Vagina (tissue), 2 donors: ENCODE measurements at regions not wholly inside any gene's neighbourhood (a gene's known extent, or its start where the extent isn't known, plus 50 kb on each side); places are given as distances from the start of the nearest gene placed in this dataset.
"Not testable (repeated sequence)": the region's sequence is repeated elsewhere in the genome, so short reads cannot be mapped to it uniquely, and the experiment has no call there.

Experiments used
- DNase-seq, 2 donors: peaks; one replicate each; pipeline ENCODE4 v3.0.0-alpha.2; 2017; ENCODE audit errors: extremely low spot score in 2 of 2
- H3K27ac ChIP-seq: fragments of 200-600 bp; sonication (generic); one replicate; pipeline ENCODE4 v1.5.1; 2019
- H3K27me3 ChIP-seq: fragments of 200-600 bp; sonication (generic); one replicate; pipeline ENCODE4 v1.5.1; 2019
- H3K36me3 ChIP-seq, 2 donors: fragments of 200-600 bp; sonication (generic); one replicate each; pipeline ENCODE4 v1.5.1; 2017 to 2019
- H3K4me1 ChIP-seq: fragments of 200-600 bp; sonication (generic); one replicate; pipeline ENCODE4 v1.5.1; 2019
- H3K4me3 ChIP-seq, 2 donors: fragments of 200-600 bp; sonication (generic); 1 replicate in 1 of 2; 2 replicates in 1 of 2; pipeline ENCODE4 v1.5.1; 2016 to 2019
- H3K9me3 ChIP-seq: fragments of 200-600 bp; sonication (generic); one replicate; pipeline ENCODE4 v1.5.1; 2019
- CTCF ChIP-seq, 3 experiments: fragments of 450-650 bp in 2 of 3; fragments of 200-600 bp in 1 of 3; sonication (generic) in 1 of 3; IDR thresholded peaks; one replicate each; pipeline ENCODE4 v1.5.1; 2017 to 2019; ENCODE audit warnings: antibody characterized with exemption in 3 of 3, mild to moderate bottlenecking in 2 of 3, moderate library complexity in 2 of 3
- POLR2A ChIP-seq, 2 donors: fragments of 450-650 bp; IDR thresholded peaks; one replicate each; pipeline ENCODE4 v1.6.1; 2017; ENCODE audit warnings: antibody characterized with exemption in 2 of 2, mild to moderate bottlenecking in 2 of 2, moderate library complexity in 2 of 2
- POLR2AphosphoS5 ChIP-seq, 2 donors: sonication (generic); formaldehyde crosslinking; IDR thresholded peaks; one replicate each; pipeline ENCODE4 v1.9.0; 2017; ENCODE audit warnings: antibody characterized with exemption in 2 of 2, mild to moderate bottlenecking in 2 of 2, low read depth in 1 of 2; ENCODE audit not compliant: insufficient read depth in 1 of 2
- intact Hi-C: fragments of 100-400 bp; cut with DNase I; formaldehyde crosslinking; loops from one replicate; pipeline ENCODE4 v1.15.1; 2023

- DNase-seq, result no peak
- Histone ChIP-seq H3K27me3 (no peaks in the 10 kb centered on the region), H3K4me1 (no peaks in the 10 kb centered on the region), H3K36me3 (no peaks in the 10 kb centered on the region), H3K27ac (no peak overlapping the region), H3K4me3 (no peak overlapping the region), H3K9me3 (no peaks in the 10 kb centered on the region)
- intact Hi-C loops, result no loop called here
- TF ChIP-seq POLR2AphosphoS5 (IDR thresholded peaks at IDR 0.05; ENCODE audit: insufficient read depth in 1 of 2, low read depth in 1 of 2), result no peak
These were observed 531.4 kb upstream of the LMO3 start for GRCh38 chr12:17137396-17137795.

- Histone ChIP-seq H3K9me3 (no peaks in the 10 kb centered on the region), H3K4me1 (no peaks in the 10 kb centered on the region), H3K36me3 (no peaks in the 10 kb centered on the region), H3K27me3 (no peaks in the 10 kb centered on the region), H3K4me3 (no peak overlapping the region), H3K27ac (no peak overlapping the region)
- intact Hi-C loops, result no loop called here
- DNase-seq, result no peak
- TF ChIP-seq POLR2A (IDR thresholded peaks at IDR 0.05), result no peak
- TF ChIP-seq POLR2AphosphoS5 (IDR thresholded peaks at IDR 0.05; ENCODE audit: insufficient read depth in 1 of 2, low read depth in 1 of 2), result no peak
- no peak for TF ChIP-seq CTCF (IDR thresholded peaks at IDR 0.05)
These were observed 528.4 kb upstream of the LMO3 start for GRCh38 chr12:17134315-17134714.

- Histone ChIP-seq H3K4me1 (no peaks in the 10 kb centered on the region), H3K27ac (no peak overlapping the region), H3K9me3 (no peaks in the 10 kb centered on the region), H3K4me3 (no peak overlapping the region), H3K27me3 (no peaks in the 10 kb centered on the region), H3K36me3 (no peaks in the 10 kb centered on the region)
- DNase-seq, result no peak
- TF ChIP-seq CTCF (IDR thresholded peaks at IDR 0.05), result no peak
- no peak for TF ChIP-seq POLR2A (IDR thresholded peaks at IDR 0.05)
- no peak for TF ChIP-seq POLR2AphosphoS5 (IDR thresholded peaks at IDR 0.05; ENCODE audit: insufficient read depth in 1 of 2, low read depth in 1 of 2)
- intact Hi-C loops, result no loop called here
These were observed 526.4 kb upstream of the LMO3 start for GRCh38 chr12:17132336-17132735.

- DNase-seq, H3K4me1 ChIP-seq, H3K27ac ChIP-seq, H3K27me3 ChIP-seq, H3K4me3 ChIP-seq, H3K9me3 ChIP-seq, H3K36me3 ChIP-seq, intact Hi-C loops: not testable (repeated sequence)
These were observed 510.6 kb upstream of the LMO3 start for GRCh38 chr12:17116538-17116937.

GRCh38 chr12:17110316-17110715 is 504.4 kb upstream of the LMO3 start:
- no peak for DNase-seq
- H3K4me3 ChIP-seq, result no peak overlapping the region
- no peaks in the 10 kb centered on the region for H3K9me3 ChIP-seq
- no peaks in the 10 kb centered on the region for H3K4me1 ChIP-seq
- no peak for TF ChIP-seq POLR2A (IDR thresholded peaks at IDR 0.05)
- TF ChIP-seq POLR2AphosphoS5 (IDR thresholded peaks at IDR 0.05; ENCODE audit: insufficient read depth in 1 of 2, low read depth in 1 of 2), result no peak
- TF ChIP-seq CTCF (IDR thresholded peaks at IDR 0.05), result no peak
- no peak overlapping the region for H3K27ac ChIP-seq
- H3K27me3 ChIP-seq, result no peaks in the 10 kb centered on the region
- no peaks in the 10 kb centered on the region for H3K36me3 ChIP-seq
- intact Hi-C loops, result no loop called here

- intact Hi-C loops, result no loop called here
These were observed 503.0 kb upstream of the LMO3 start for GRCh38 chr12:17108877-17109541.

More at GRCh38 chr12:17108877-17109541, 503.0 kb upstream of the LMO3 start:
- Histone ChIP-seq H3K4me1 (no peaks in the 10 kb centered on the region), H3K36me3 (no peaks in the 10 kb centered on the region), H3K27me3 (no peaks in the 10 kb centered on the region), H3K4me3 (no peak overlapping the region), H3K27ac (no peak overlapping the region), H3K9me3 (no peaks in the 10 kb centered on the region)
- no peak for TF ChIP-seq POLR2AphosphoS5 (IDR thresholded peaks at IDR 0.05; ENCODE audit: insufficient read depth in 1 of 2, low read depth in 1 of 2)
- TF ChIP-seq POLR2A (IDR thresholded peaks at IDR 0.05), result no peak
- no peak for TF ChIP-seq CTCF (IDR thresholded peaks at IDR 0.05)
- DNase-seq, result no peak
